ENCODE measurements at regions not wholly inside any gene's neighbourhood (a gene's known extent, or its start where the extent isn't known, plus 50 kb on each side); places are given as distances from the start of the nearest gene placed in this dataset.
A peak's percentile ranks its signal among the peaks of the same experiment; 100 is the strongest.
"Not testable (repeated sequence)": the region's sequence is repeated elsewhere in the genome, so short reads cannot be mapped to it uniquely, and the experiment has no call there.

GRCh38 chr17:70527364-70527888 lies 358.1 kb downstream of the KCNJ2 start:
- DNase-seq = no peak

GRCh38 chr17:70533427-70533826 lies 364.1 kb downstream of the KCNJ2 start:
- no peak for DNase-seq

- DNase-seq = no peak
These were observed 366.7 kb downstream of the KCNJ2 start for GRCh38 chr17:70535986-70536385.

- DNase-seq = no peak
These were observed 370.0 kb downstream of the KCNJ2 start for GRCh38 chr17:70539132-70539924.

GRCh38 chr17:70542876-70543275 lies 373.5 kb downstream of the KCNJ2 start:
- no peak for DNase-seq

GRCh38 chr17:70544317-70544716 lies 375.0 kb downstream of the KCNJ2 start:
- no peak for DNase-seq

- DNase-seq = peak; percentile 16
These were observed 383.1 kb downstream of the KCNJ2 start for GRCh38 chr17:70552230-70552981.

GRCh38 chr17:70552982-70553334 lies 383.6 kb downstream of the KCNJ2 start:
- DNase-seq = no peak

GRCh38 chr17:70555723-70556122 lies 386.4 kb downstream of the KCNJ2 start:
- DNase-seq = no peak

GRCh38 chr17:70558821-70559220 lies 389.5 kb downstream of the KCNJ2 start:
- no peak for DNase-seq

GRCh38 chr17:70560471-70560870 lies 391.1 kb downstream of the KCNJ2 start:
- DNase-seq = no peak

GRCh38 chr17:70562137-70562536 lies 392.8 kb downstream of the KCNJ2 start:
- DNase-seq = no peak

GRCh38 chr17:70563281-70563820 lies 394.0 kb downstream of the KCNJ2 start:
- no peak for DNase-seq

- no peak for DNase-seq
These were observed 394.8 kb downstream of the KCNJ2 start for GRCh38 chr17:70564006-70564620.

GRCh38 chr17:70569128-70569527 lies 399.8 kb downstream of the KCNJ2 start:
- no peak for DNase-seq

- no peak for DNase-seq
These were observed 408.1 kb downstream of the KCNJ2 start for GRCh38 chr17:70577456-70577855.

GRCh38 chr17:70581459-70581858 lies 412.1 kb downstream of the KCNJ2 start:
- no peak for DNase-seq

- DNase-seq = no peak
These were observed 413.4 kb downstream of the KCNJ2 start for GRCh38 chr17:70582777-70583176.

- DNase-seq = no peak
These were observed 414.9 kb downstream of the KCNJ2 start for GRCh38 chr17:70584255-70584654.

GRCh38 chr17:70588003-70588402 lies 418.7 kb downstream of the KCNJ2 start:
- DNase-seq = no peak

- DNase-seq = no peak
These were observed 428.4 kb downstream of the KCNJ2 start for GRCh38 chr17:70597774-70598173.

- DNase-seq = no peak
These were observed 429.9 kb downstream of the KCNJ2 start for GRCh38 chr17:70599198-70599597.

- not testable (repeated sequence) for DNase-seq
These were observed 430.6 kb downstream of the KCNJ2 start for GRCh38 chr17:70599945-70600344.

Data from CD4-positive, alpha-beta T cell treated with Interleukin-12 subunit alpha and Interleukin-12 subunit beta, for 1 hour (primary cell).